HG02840 (cell line): ENCODE measurements at regions not wholly inside any gene's neighbourhood (a gene's known extent, or its start where the extent isn't known, plus 50 kb on each side); places are given as distances from the start of the nearest gene placed in this dataset.

Experiments
- ATAC-seq: cut with Tn5 transposase; IDR thresholded peaks from one replicate; pipeline ENCODE4 v1.9.1; 2021; ENCODE audit warnings: mild to moderate bottlenecking, moderate library complexity, moderate number of reproducible peaks; ENCODE audit not compliant: unreplicated experiment, low FRiP score

DNA sequence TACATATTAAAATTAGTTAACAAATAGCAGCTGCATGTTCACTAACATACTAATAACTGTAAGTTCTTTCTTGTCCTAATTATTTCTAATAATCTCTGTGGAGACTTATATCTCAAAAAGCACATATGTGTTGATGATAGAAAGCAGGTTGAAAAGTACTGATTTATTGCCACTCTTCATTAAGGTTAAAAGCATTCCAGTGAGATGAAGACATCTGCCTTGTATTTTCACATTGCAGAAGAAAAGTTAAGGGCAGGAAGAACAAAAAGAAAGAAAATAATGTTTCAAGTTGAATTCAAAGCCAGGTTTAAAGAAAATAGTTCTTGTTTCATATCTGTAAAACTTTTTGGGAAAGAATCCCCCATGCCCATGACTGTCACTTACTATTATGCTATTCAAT lies 429.9 kb downstream of the MTX2 start:
- ATAC-seq, result no peak

- no peak for ATAC-seq
Measured at GRCh38 chr2:176699644-176700043, 430.4 kb downstream of the MTX2 start.

DNA sequence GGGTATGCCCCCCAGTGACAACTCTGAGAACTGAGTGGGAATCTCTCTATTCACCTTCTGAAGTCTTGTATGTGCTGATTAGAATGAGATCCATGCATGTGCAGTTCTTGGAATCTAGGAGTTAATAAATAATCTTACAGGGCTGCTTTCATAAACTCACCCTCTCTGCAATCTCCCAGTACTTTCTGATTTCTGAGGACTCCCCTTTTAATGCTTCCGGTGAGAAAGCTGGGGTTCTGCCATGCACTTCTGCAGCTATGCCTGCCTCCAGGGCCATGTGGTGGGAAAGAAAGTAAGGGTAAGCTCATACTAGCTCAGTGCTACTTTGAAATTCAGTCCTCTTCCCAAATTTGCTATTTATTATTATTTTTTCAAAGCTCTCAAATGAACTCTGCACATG lies 432.9 kb downstream of the MTX2 start:
- ATAC-seq, result no peak

- ATAC-seq, result no peak
Measured at GRCh38 chr2:176704282-176704858, 435.1 kb downstream of the MTX2 start.

DNA sequence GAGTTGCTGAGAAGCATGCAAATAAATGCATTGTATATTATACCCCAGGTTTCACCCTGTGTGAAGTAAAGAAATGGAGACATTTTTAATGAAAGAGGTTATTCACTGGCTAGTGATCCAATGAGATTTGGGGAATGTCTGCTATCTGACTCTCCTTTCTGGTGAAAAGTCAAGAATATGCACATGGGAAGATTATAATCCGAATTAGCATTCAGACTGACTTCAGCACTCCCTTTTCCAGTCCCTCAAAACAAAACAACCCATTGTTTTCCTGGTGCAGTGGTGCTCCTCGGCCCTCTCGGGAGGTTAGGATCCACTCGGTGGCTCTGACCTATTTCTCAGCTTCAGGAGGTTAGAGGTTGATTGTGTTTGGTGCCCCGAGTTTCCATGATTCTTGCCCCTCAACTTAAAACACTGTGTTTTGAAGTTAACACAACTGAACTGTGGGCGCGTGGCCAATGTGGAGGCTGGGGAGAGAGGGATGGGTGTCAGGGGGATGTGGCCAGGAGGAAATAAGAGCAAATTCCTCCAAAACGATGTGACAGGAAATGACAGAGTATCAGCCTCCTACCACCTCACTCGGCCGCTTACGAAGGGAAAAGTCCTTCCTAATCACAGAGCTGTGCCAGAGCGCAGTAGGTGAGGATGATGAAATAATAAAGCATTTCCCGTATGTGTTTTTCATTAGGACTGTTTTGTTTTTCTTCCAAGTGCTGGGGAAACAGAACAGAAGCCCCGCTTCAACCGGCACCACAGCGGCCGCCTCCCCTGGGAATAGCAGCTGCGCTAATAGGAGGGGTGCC lies 440.1 kb downstream of the MTX2 start:
- ATAC-seq, result no peak

DNA sequence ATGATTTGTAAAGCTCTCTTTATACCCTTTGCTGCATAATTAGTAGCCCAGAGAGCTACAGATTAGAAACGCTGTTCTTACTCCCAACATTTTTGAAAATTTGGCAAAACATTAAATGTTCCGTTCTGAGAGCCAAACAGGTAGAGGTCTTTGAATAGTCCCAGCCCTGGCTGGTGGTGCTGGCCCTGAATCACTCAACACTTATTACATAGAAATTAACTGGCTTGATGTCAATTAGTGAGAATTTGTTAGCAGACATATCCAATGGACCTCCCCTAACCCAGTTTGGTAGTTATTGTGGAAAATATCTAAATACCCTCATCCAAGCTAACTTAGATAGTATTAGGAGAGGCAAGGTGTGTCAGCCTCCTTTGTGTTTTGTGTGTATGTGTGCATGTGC lies 440.7 kb downstream of the MTX2 start:
- ATAC-seq, result no peak

- ATAC-seq, result no peak
Measured at GRCh38 chr2:176710657-176711186, 441.5 kb downstream of the MTX2 start.

GRCh38 chr2:176725873-176726645 lies 456.8 kb downstream of the MTX2 start:
- no peak for ATAC-seq

DNA sequence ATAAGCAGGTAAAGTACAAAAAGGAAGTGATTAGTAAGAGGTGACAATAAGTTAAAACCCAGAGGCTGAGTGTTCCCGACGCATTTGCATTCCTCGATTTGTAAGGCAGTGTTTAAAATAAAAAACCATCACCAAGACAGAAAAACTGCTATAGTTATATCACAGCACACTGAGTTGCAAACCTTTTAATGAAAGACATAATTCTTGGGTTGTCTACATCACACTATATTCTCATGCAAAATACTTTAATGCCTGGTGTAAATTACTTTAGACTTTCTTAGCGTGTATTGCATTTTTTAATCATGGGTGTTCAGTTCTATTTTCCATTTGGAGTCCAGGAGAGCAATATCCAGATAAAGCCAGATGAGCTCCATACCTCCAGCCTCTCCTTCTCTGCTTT lies 458.5 kb downstream of the MTX2 start:
- no peak for ATAC-seq

DNA sequence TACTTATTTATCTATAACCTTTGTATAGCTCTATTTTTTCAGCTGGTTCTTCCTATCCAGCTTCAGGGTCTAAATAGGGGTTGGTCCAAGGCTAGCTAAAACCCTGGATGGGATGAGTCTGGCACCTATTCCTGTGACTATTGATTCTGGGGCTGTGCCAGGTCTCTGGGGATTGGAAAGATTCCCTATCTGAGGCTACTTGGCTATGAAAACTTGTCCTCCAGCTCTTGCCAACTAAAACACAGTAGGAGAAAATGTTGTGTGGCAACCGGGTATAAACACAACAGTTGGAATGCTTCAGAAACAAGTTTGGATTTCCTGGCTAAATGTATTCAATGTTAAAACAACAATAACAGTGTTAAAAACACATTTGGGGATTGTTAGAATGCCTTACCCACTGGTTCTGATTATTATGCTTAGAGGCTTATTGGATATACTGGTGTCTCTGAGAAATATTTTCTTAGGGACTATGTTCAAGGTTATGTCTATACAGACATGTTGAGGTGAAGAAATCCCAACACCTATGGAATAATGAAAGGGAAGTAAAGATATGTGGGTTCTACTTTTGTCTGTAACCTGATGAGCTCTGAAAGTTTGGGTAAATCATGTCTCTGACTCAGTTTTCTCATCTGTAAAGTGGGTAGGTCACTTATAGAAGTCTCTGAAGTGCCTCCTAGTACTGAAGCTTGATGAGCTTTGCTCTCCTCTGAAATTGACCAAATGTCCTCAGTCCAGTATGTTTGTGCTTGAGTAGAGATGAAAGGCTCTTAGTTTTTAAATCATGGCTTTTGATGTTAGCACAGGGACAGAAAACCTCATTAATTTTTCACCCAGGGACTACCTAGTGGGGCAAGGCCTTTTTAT lies 460.7 kb downstream of the MTX2 start:
- ATAC-seq, result no peak

DNA sequence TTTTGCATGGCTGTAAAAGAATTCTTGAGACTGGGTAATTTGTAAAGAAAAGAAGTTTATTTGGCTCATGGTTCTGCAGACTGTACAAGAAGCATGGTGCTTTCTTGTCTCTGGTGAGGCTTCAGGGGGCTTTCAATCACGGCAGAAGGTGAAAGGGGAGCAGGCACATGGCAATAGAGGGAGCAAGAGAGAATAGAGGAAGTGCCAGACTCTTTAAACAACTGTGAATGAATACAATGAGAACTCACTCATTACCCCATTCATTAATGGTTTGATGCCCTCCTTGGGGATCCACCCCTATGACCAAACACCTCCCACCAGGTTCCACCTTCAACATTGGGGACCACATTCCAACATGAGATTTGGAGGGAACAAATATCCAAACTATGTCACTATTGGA lies 463.5 kb downstream of the MTX2 start:
- ATAC-seq, result no peak

DNA sequence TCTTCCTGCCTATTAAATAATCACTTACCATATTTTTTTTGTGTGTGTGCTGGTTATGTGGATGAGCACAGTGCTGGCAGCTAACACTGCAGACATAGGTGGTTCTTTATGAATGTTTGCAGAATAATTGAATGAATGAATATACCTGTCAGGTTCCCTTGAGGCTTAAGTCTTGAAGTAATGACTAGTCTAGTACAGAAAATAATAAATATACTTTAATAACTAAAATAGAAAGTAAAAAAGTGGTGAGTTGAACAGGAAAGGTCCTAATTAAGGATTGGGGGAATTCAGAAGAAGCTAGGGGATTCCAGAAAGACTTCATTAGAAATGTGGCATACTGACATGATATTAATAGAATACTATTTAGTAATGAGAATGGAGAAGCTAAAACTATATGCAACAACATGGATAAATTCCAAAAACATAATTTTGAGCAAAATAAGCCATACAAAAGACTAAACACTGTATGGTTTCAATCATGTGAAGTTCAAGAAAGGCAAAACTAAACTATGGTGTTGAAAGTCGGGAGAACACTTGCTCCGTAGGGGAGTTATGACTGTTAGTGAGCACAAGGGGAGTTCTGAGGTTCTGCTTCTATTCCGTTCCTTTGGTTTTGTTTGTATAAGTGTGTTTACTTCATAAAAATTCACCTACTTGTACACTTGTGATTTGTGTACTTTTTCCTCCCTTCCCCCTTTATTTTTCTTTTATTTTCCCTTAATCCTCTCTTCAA lies 464.6 kb downstream of the MTX2 start:
- no peak for ATAC-seq

GRCh38 chr2:176734868-176735267 lies 465.6 kb downstream of the MTX2 start:
- no peak for ATAC-seq

DNA sequence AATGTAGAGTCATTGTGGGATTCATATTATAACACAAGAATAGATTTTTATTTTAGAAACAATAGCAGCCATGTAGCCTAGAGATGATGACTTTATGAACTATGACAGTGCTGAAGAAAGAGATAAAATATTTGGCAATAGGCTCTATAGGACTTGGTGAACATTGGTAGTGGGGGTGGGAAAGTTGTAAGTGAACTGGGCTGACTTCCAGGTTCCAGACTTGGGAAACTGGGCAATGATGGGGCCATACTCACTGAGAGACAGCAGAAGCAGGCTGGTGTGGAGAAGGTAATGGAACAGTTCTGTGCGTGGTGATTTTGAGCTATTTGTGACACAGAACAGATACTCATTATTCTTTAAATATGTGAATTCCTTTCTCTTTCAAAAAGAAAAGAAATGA lies 470.3 kb upstream of the HNRNPA3 start:
- ATAC-seq, result no peak

GRCh38 chr2:176743671-176744070 lies 468.9 kb upstream of the HNRNPA3 start:
- ATAC-seq, result no peak

DNA sequence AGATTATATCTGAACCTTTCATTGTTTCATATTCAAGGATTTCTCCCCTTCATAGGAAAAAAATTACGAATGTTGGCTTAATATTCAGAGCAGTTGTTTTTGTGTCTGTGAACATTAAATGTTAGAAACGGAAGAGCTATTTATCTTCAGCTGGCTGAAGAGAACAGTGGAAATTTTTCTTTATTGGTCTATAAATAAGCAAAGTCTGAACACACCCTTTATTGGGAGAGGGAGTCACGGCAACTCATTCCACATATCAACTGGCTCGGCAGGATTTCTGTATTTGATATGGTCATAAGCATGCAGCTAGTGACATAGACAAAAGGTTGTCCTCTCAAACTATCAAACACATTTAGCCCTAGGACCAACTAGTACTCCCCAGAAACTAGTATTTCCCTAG lies 468.4 kb upstream of the HNRNPA3 start:
- ATAC-seq, result no peak

DNA sequence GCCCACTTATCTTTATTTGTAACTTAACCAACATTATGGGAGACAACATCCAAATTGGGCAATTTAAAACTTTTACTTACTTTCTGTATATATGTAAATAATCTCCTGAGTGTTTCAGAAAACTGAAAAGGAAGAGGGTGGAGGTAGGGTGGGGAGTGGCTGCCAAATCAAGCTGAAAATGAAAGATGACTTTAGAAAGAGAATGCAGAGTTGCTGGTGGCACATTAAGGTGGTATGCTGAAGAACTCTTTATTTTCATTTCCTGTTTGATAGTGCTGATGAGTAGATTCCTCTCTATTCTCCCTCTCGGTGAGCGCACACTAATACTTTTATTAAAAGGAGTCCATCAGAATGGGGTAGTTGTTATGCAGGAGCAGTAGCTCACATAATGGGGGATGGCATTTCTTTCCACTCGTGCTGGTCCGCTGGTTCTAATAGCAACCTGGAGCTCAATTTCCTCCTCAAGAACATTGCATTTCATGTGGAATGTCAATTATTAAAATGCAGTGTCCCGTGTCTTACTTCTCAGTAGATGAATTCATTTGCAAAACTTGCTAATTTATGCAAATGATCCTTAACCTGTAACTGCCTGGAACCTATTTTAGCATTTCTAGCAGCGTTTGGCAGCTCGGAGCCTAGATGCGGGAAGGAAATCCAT lies 466.9 kb upstream of the HNRNPA3 start:
- ATAC-seq, result no peak

- ATAC-seq, result no peak
Measured at GRCh38 chr2:176746411-176746810, 466.2 kb upstream of the HNRNPA3 start.

- ATAC-seq, result no peak
Measured at GRCh38 chr2:176747506-176747905, 465.1 kb upstream of the HNRNPA3 start.
